B cell (primary cell): ENCODE measurements at regions not wholly inside any gene's neighbourhood (a gene's known extent, or its start where the extent isn't known, plus 50 kb on each side); places are given as distances from the start of the nearest gene placed in this dataset.

Experiments used
- ATAC-seq: fragments of 200-7000 bp; cut with Tn5 transposase; one replicate; pipeline ENCODE4 v1.10.0; 2021; ENCODE audit warnings: low read depth, mild to moderate bottlenecking, moderate number of reproducible peaks, moderate library complexity
- CTCF ChIA-PET: fragments of 350-600 bp; sonication (Branson Sonifier 250); formaldehyde crosslinking; loops from one replicate; lab custom pipeline; 2021; ENCODE audit warnings: antibody characterized with exemption, inconsistent platforms; lab: Charles Lee
- POLR2A ChIA-PET: fragments of 350-600 bp; sonication (Branson Sonifier 250); formaldehyde crosslinking; loops from one replicate; lab custom pipeline; 2021; ENCODE audit warnings: antibody characterized with exemption; lab: Charles Lee
- DNase-seq: peaks from one replicate; pipeline ENCODE4 v3.0.0; 2013
- H2AFZ ChIP-seq: 2 replicates; pipeline ENCODE4 v1.6.1; 2012; ENCODE audit warnings: mild to moderate bottlenecking, low read depth, low read length; ENCODE audit not compliant: insufficient read depth, poor library complexity, severe bottlenecking
- H3K27ac ChIP-seq, 2 donors: 1 replicate in 1 of 2; 2 replicates in 1 of 2; pipeline ENCODE4 v1.5.1; 2012 to 2013; ENCODE audit warnings: low read length in 2 of 2, mild to moderate bottlenecking in 2 of 2, moderate library complexity in 1 of 2
- H3K27me3 ChIP-seq, 4 experiments: fragments of 200-600 bp in 1 of 4; sonication (generic) in 1 of 4; replicated peaks in 1 of 4; 1 replicate in 2 of 4; 2 replicates in 2 of 4; pipeline versions ENCODE4 v1.6.1 to v1.7.0; 2013 to 2016; ENCODE audit warnings: low read length in 3 of 4, mild to moderate bottlenecking in 2 of 4, mixed read lengths in 1 of 4, moderate library complexity in 1 of 4; ENCODE audit not compliant: insufficient read depth in 4 of 4, control insufficient read depth in 3 of 4; ENCODE audit errors: control extremely low read depth in 1 of 4
- H3K36me3 ChIP-seq, 2 experiments: replicated peaks in 1 of 2; 1 replicate in 1 of 2; 2 replicates in 1 of 2; pipeline versions ENCODE4 v1.6.1 to v1.7.1; 2013; ENCODE audit warnings: low read length in 1 of 2; ENCODE audit not compliant: insufficient read depth in 2 of 2, control insufficient read depth in 1 of 2; ENCODE audit errors: control extremely low read depth in 1 of 2, extremely low read depth in 1 of 2
- H3K4me1 ChIP-seq, 2 donors: fragments of 200-600 bp in 1 of 2; sonication (generic) in 1 of 2; 1 replicate in 1 of 2; 2 replicates in 1 of 2; pipeline versions ENCODE4 v1.5.1 to v1.6.1; 2013 to 2017; ENCODE audit warnings: low read length in 2 of 2; ENCODE audit not compliant: control insufficient read depth in 2 of 2, insufficient read depth in 2 of 2
- H3K4me2 ChIP-seq: replicated peaks from 2 replicates; pipeline ENCODE3; 2012; ENCODE audit warnings: mild to moderate bottlenecking, low read depth, low read length; ENCODE audit not compliant: poor library complexity, severe bottlenecking
- H3K4me3 ChIP-seq, 5 experiments: fragments of 200-600 bp in 1 of 5; sonication (generic) in 1 of 5; 1 replicate in 3 of 5; 2 replicates in 2 of 5; pipeline versions ENCODE4 v1.5.1 to v1.7.0; 2011 to 2016; ENCODE audit warnings: low read length in 4 of 5, mild to moderate bottlenecking in 4 of 5, low read depth in 2 of 5, control low read depth in 1 of 5, moderate library complexity in 1 of 5; ENCODE audit not compliant: insufficient read depth in 1 of 5; ENCODE audit errors: control extremely low read depth in 1 of 5, extremely low read depth in 1 of 5
- H3K79me2 ChIP-seq: fragments of 200-600 bp; sonication (generic); one replicate; pipeline ENCODE4 v1.6.0; 2016; ENCODE audit warnings: low read length; ENCODE audit not compliant: control insufficient read depth, insufficient read depth
- H3K9ac ChIP-seq: fragments of 200-600 bp; sonication (generic); 2 replicates; pipeline ENCODE4 v1.6.1; 2017; ENCODE audit warnings: mild to moderate bottlenecking, low read length, moderate library complexity
- H3K9me3 ChIP-seq, 3 donors: one replicate each; pipeline versions ENCODE4 v1.6.1 to v1.7.1; 2013; ENCODE audit warnings: low read length in 2 of 3; ENCODE audit not compliant: control insufficient read depth in 2 of 3, insufficient read depth in 1 of 3; ENCODE audit errors: control extremely low read depth in 1 of 3
- H4K20me1 ChIP-seq: 2 replicates; pipeline ENCODE4 v1.6.0; 2012; ENCODE audit warnings: mild to moderate bottlenecking, low read length; ENCODE audit not compliant: insufficient read depth, control insufficient read depth, poor library complexity, severe bottlenecking
- H3K27ac Mint-ChIP-seq: one replicate; pipeline ENCODE4 v1.8.0; 2021; ENCODE audit warnings: mixed read lengths
- H3K27me3 Mint-ChIP-seq: one replicate; pipeline ENCODE4 v1.8.0; 2021; ENCODE audit warnings: mixed read lengths
- H3K4me1 Mint-ChIP-seq: one replicate; pipeline ENCODE4 v1.8.0; 2021; ENCODE audit warnings: mixed read lengths
- H3K4me3 Mint-ChIP-seq: one replicate; pipeline ENCODE4 v1.8.0; 2021; ENCODE audit warnings: mixed read lengths
- H3K9me3 Mint-ChIP-seq: one replicate; pipeline ENCODE4 v1.8.0; 2022; ENCODE audit warnings: mixed read lengths; ENCODE audit not compliant: insufficient read depth
- EZH2 ChIP-seq: IDR thresholded peaks from 2 replicates; pipeline ENCODE4 v1.6.1; 2012; ENCODE audit warnings: borderline replicate concordance, low read depth, mild to moderate bottlenecking, moderate library complexity, low read length; ENCODE audit not compliant: insufficient read depth, poor library complexity, severe bottlenecking
- WGBS: methylation state at CpG from one replicate; pipeline ENCODE4 v1.1.5; 2013; ENCODE audit warnings: missing lambda C conversion rate; ENCODE audit not compliant: insufficient coverage; 5-methylcytosine and 5-hydroxymethylcytosine counted together
- intact Hi-C: fragments of 100-400 bp; cut with micrococcal nuclease; formaldehyde crosslinking; loops from one replicate; pipeline ENCODE4 v1.10.0; 2022
- TF ChIP-seq, protein P1 (sequence below): fragments of 200-600 bp; IDR thresholded peaks from one replicate; pipeline ENCODE4 v1.8.0; 2022; ENCODE audit warnings: antibody characterized with exemption, mild to moderate bottlenecking

DNA sequence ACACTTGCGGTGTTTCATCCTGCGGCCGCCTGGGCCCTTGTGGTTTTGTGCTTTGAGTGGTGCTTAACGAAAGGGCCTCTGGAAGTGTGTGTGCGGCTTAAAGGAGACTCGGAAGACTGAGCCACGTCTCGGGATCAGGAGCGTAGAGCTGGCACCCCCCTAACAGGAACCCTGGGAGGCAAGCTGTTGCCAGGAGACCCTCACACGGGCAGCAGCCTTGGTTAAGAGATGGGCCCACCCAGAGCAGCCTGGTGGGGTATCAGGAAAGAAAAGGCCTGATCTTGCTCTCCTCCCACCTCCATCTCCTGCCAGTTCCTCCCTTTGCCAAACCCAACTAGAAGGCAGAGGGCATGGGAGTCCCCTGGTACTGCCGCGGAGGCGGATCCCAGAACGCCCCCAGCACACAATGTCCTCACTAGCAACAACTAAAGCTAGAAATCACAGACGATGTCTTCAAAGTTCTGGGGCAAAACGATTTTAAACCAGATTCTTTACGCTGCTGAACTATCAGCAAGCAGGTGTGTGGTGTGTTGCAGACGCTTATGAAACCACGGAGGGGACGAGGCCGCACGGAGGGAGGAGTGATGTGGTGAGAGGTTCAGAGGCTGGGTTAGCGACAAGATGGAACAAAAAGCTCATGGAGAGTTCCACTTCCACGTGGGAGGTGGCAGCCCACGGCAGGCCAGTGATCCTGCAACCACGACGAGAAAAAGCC lies 67.0 kb upstream of the INPP5A start:
- H2AFZ ChIP-seq: no peak overlapping the region
- no peaks in the 10 kb centered on the region for H3K9me3 Mint-ChIP-seq
- ChIA-PET POLR2A (no interaction called here), CTCF (no interaction called here)
- H3K4me1 ChIP-seq: no peaks in the 10 kb centered on the region
- H3K27me3 Mint-ChIP-seq: peaks cover 27% of the 10 kb centered on the region
- 41% methylated on average over 19 of the region's 27 CpGs for WGBS
- intact Hi-C loops: no loop called here
- no peak for DNase-seq
- H3K4me2 ChIP-seq: no peak overlapping the region
- peaks cover 0 to 24% (median 4%) of the 10 kb centered on the region in 3 donors for H3K9me3 ChIP-seq
- H4K20me1 ChIP-seq: no peaks in the 10 kb centered on the region
- peaks cover 4% of the 10 kb centered on the region for H3K4me1 Mint-ChIP-seq
- H3K4me3 Mint-ChIP-seq: no peak overlapping the region
- no peaks in the 10 kb centered on the region for H3K79me2 ChIP-seq
- H3K9ac ChIP-seq: no peak overlapping the region
- peaks cover 0 to 4% (median 0%) of the 10 kb centered on the region in 4 experiments for H3K27me3 ChIP-seq
- TF ChIP-seq EZH2: no peak
- TF ChIP-seq, protein P1, sequence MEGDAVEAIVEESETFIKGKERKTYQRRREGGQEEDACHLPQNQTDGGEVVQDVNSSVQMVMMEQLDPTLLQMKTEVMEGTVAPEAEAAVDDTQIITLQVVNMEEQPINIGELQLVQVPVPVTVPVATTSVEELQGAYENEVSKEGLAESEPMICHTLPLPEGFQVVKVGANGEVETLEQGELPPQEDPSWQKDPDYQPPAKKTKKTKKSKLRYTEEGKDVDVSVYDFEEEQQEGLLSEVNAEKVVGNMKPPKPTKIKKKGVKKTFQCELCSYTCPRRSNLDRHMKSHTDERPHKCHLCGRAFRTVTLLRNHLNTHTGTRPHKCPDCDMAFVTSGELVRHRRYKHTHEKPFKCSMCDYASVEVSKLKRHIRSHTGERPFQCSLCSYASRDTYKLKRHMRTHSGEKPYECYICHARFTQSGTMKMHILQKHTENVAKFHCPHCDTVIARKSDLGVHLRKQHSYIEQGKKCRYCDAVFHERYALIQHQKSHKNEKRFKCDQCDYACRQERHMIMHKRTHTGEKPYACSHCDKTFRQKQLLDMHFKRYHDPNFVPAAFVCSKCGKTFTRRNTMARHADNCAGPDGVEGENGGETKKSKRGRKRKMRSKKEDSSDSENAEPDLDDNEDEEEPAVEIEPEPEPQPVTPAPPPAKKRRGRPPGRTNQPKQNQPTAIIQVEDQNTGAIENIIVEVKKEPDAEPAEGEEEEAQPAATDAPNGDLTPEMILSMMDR: no peak
- ATAC-seq: no peak
- H3K27ac ChIP-seq: no peak overlapping the region
- H3K27ac Mint-ChIP-seq: no peak overlapping the region
- no peak overlapping the region for H3K4me3 ChIP-seq
- no peaks in the 10 kb centered on the region for H3K36me3 ChIP-seq

DNA sequence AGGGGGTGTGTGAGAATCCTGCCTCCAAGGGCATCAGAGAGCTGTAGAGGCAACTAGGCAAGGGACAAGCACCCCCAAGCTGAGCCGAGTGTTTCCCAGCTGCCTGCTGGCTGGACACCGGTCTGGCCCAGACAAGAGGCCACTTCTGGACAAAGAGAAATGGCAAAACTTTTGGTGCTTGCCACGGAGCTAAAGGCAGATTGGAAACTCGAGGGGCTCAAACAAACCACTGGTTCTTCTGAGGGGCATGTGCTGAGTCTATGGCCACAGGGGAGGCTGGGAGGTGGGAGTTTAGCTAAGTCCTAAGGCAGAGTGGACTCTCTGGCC lies 66.5 kb upstream of the INPP5A start:
- peaks cover 0 to 24% (median 4%) of the 10 kb centered on the region in 3 donors for H3K9me3 ChIP-seq
- H3K9ac ChIP-seq: no peak overlapping the region
- Mint-ChIP-seq H3K27ac (no peak overlapping the region), H3K4me1 (peaks cover 4% of the 10 kb centered on the region), H3K9me3 (no peaks in the 10 kb centered on the region), H3K27me3 (peaks cover 27% of the 10 kb centered on the region), H3K4me3 (no peak overlapping the region)
- intact Hi-C loops: no loop called here
- no peak overlapping the region for H2AFZ ChIP-seq
- POLR2A ChIA-PET: no interaction called here
- CTCF ChIA-PET: no interaction called here
- H3K36me3 ChIP-seq: no peaks in the 10 kb centered on the region
- no peak for ATAC-seq
- no peak overlapping the region for H3K4me3 ChIP-seq
- no peak overlapping the region for H3K4me2 ChIP-seq
- no peak for TF ChIP-seq EZH2
- TF ChIP-seq, protein P1: no peak
- no peaks in the 10 kb centered on the region for H4K20me1 ChIP-seq
- no peaks in the 10 kb centered on the region for H3K4me1 ChIP-seq
- H3K27ac ChIP-seq: no peak overlapping the region
- peaks cover 0 to 4% (median 0%) of the 10 kb centered on the region in 4 experiments for H3K27me3 ChIP-seq
- no peak for DNase-seq
- 97% methylated on average over 4 of the region's 4 CpGs for WGBS
- no peaks in the 10 kb centered on the region for H3K79me2 ChIP-seq
